ENCODE measurements at regions not wholly inside any gene's neighbourhood (a gene's known extent, or its start where the extent isn't known, plus 50 kb on each side); places are given as distances from the start of the nearest gene placed in this dataset.

DNA sequence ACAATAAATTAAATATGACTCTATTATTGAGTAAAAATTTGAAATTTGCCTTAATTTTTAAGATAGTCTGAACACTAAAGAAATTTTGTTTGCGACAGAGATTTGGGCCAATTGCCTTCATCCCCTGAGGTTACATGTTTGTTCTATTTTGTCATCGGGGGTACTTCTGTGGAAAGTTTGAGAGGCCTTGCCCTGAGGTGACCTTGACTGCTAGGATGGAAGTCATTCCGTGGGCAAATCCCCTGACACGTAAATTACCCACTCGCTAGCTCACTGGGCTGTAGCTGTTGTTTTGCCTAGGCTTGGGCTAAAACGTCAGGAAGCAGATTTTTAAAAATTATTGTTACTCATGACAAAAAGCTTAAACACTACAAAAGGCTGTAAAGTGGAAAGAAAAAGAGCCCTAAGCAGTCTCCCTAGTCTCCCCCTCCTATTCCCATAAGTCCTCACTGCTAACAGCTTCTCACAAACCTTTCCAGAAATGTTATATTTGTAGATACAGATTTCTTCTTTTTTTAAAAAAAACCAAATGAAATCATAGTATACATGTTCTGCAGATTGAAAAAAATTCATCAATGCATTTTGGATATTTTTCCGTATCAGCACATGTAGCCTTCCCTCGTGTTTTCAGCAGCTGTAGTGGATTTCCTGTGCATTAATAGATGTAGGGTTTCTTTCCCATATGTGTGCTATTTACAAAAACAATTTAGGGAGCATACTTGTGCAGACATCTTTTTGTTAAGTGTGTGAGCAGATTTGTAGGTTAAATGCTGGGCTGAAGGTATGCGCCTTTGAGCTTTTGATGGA lies 142.7 kb downstream of the MRPS6 start:
- TF ChIP-seq GLIS3 (CRISPR knock-in tag; IDR thresholded peaks at IDR 0.05): no peak
- TF ChIP-seq ZC3H10 (CRISPR knock-in tag; IDR thresholded peaks at IDR 0.05): no peak
- TF ChIP-seq, protein P1, sequence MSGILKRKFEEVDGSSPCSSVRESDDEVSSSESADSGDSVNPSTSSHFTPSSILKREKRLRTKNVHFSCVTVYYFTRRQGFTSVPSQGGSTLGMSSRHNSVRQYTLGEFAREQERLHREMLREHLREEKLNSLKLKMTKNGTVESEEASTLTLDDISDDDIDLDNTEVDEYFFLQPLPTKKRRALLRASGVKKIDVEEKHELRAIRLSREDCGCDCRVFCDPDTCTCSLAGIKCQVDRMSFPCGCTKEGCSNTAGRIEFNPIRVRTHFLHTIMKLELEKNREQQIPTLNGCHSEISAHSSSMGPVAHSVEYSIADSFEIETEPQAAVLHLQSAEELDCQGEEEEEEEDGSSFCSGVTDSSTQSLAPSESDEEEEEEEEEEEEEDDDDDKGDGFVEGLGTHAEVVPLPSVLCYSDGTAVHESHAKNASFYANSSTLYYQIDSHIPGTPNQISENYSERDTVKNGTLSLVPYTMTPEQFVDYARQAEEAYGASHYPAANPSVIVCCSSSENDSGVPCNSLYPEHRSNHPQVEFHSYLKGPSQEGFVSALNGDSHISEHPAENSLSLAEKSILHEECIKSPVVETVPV (CRISPR knock-in tag; IDR thresholded peaks at IDR 0.05): no peak
- TF ChIP-seq, protein P2, sequence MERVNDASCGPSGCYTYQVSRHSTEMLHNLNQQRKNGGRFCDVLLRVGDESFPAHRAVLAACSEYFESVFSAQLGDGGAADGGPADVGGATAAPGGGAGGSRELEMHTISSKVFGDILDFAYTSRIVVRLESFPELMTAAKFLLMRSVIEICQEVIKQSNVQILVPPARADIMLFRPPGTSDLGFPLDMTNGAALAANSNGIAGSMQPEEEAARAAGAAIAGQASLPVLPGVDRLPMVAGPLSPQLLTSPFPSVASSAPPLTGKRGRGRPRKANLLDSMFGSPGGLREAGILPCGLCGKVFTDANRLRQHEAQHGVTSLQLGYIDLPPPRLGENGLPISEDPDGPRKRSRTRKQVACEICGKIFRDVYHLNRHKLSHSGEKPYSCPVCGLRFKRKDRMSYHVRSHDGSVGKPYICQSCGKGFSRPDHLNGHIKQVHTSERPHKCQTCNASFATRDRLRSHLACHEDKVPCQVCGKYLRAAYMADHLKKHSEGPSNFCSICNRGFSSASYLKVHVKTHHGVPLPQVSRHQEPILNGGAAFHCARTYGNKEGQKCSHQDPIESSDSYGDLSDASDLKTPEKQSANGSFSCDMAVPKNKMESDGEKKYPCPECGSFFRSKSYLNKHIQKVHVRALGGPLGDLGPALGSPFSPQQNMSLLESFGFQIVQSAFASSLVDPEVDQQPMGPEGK (CRISPR knock-in tag; IDR thresholded peaks at IDR 0.05; ENCODE audit: borderline replicate concordance): no peak
- TF ChIP-seq ARNTL (CRISPR knock-in tag; IDR thresholded peaks at IDR 0.05; ENCODE audit: borderline replicate concordance, low read depth): no peak
- TF ChIP-seq TOX (CRISPR knock-in tag; IDR thresholded peaks at IDR 0.05; ENCODE audit: borderline replicate concordance): no peak
- TF ChIP-seq ZFP30 (CRISPR knock-in tag; IDR thresholded peaks at IDR 0.05): no peak

Data from SK-N-SH treated with all-trans-retinoic acid at 6 μM for 48 hours (cell line).